OCI-LY3 (cell line): ENCODE measurements at regions not wholly inside any gene's neighbourhood (a gene's known extent, or its start where the extent isn't known, plus 50 kb on each side); places are given as distances from the start of the nearest gene placed in this dataset.
"Not testable (repeated sequence)": the region's sequence is repeated elsewhere in the genome, so short reads cannot be mapped to it uniquely, and the experiment has no call there.

Experiments used
- H2AFZ ChIP-seq: fragments of 200-600, 300-600 bp; shearing (Covaris generic); 2 replicates; pipeline ENCODE4 v1.6.0; 2014; ENCODE audit warnings: antibody characterized with exemption, low read depth, low read length
- H3K27ac ChIP-seq: fragments of 200-600, 300-600 bp; sonication (generic); 2 replicates; pipeline ENCODE4 v1.5.1; 2014; ENCODE audit warnings: mild to moderate bottlenecking, low read length, moderate library complexity, mixed read lengths
- H3K27me3 ChIP-seq: fragments of 200-600, 300-600 bp; sonication (generic); 2 replicates; pipeline ENCODE4 v1.6.1; 2014; ENCODE audit warnings: low read depth, low read length, mixed read lengths
- H3K36me3 ChIP-seq: fragments of 200-600, 300-600 bp; sonication (generic); replicated peaks from 2 replicates; pipeline ENCODE3; 2014; ENCODE audit warnings: low read depth, low read length, mixed read lengths
- H3K4me1 ChIP-seq: fragments of 300-600, 200-600 bp; sonication (generic); 2 replicates; pipeline ENCODE4 v1.6.1; 2014; ENCODE audit warnings: low read length, mixed read lengths
- H3K4me2 ChIP-seq: fragments of 200-600, 300-600 bp; sonication (generic); 2 replicates; pipeline ENCODE4 v1.6.1; 2014; ENCODE audit warnings: low read length, mixed read lengths
- H3K4me3 ChIP-seq: fragments of 300-600, 200-600 bp; sonication (generic); 2 replicates; pipeline ENCODE4 v1.5.1; 2014; ENCODE audit warnings: antibody characterized with exemption, mild to moderate bottlenecking, low read length, moderate library complexity
- H3K79me2 ChIP-seq: fragments of 300-600, 200-600 bp; shearing (Covaris generic); 2 replicates; pipeline ENCODE4 v1.6.1; 2014; ENCODE audit warnings: mild to moderate bottlenecking, low read length, mixed read lengths
- H3K9ac ChIP-seq: fragments of 300-600, 200-600 bp; shearing (Covaris generic); 2 replicates; pipeline ENCODE4 v1.6.0; 2014; ENCODE audit warnings: mild to moderate bottlenecking, low read length, moderate library complexity
- H3K9me3 ChIP-seq: fragments of 200-600, 300-600 bp; shearing (Covaris generic); 2 replicates; pipeline ENCODE4 v1.6.1; 2014; ENCODE audit warnings: low read length, mixed read lengths; ENCODE audit not compliant: insufficient read depth
- H4K20me1 ChIP-seq: fragments of 200-600, 300-600 bp; sonication (generic); 2 replicates; pipeline ENCODE4 v1.6.1; 2016; ENCODE audit warnings: low read length, mixed read lengths; ENCODE audit not compliant: insufficient read depth
- CTCF ChIP-seq: fragments of 200-600, 300-600 bp; sonication (generic); IDR thresholded peaks from 2 replicates; pipeline ENCODE4 v1.5.1; 2014; ENCODE audit warnings: antibody characterized with exemption, low read length, low read depth
- EZH2phosphoT487 ChIP-seq: fragments of 200-600 bp; shearing (Covaris generic); IDR thresholded peaks from 2 replicates; pipeline ENCODE4 v1.6.1; 2018; ENCODE audit warnings: antibody characterized with exemption, mixed run types, low read depth

- TF ChIP-seq CTCF = no peak
- TF ChIP-seq EZH2phosphoT487 = no peak
- no peaks in the 10 kb centered on the region for H3K4me1 ChIP-seq
- no peak overlapping the region for H2AFZ ChIP-seq
- no peaks in the 10 kb centered on the region for H4K20me1 ChIP-seq
- no peak overlapping the region for H3K27ac ChIP-seq
- H3K27me3 ChIP-seq = no peaks in the 10 kb centered on the region
- no peaks in the 10 kb centered on the region for H3K9me3 ChIP-seq
- no peaks in the 10 kb centered on the region for H3K36me3 ChIP-seq
- H3K4me2 ChIP-seq = no peak overlapping the region
- H3K9ac ChIP-seq = no peak overlapping the region
- no peaks in the 10 kb centered on the region for H3K79me2 ChIP-seq
- H3K4me3 ChIP-seq = no peak overlapping the region
Observed at GRCh38 chr9:106779796-106780195, 83.2 kb upstream of the ZNF462 start.

- H3K79me2 ChIP-seq = no peaks in the 10 kb centered on the region
- no peaks in the 10 kb centered on the region for H3K27me3 ChIP-seq
- H2AFZ ChIP-seq = no peak overlapping the region
- no peaks in the 10 kb centered on the region for H3K36me3 ChIP-seq
- H3K9me3 ChIP-seq = no peaks in the 10 kb centered on the region
- no peak overlapping the region for H3K4me3 ChIP-seq
- no peak overlapping the region for H3K9ac ChIP-seq
- no peak overlapping the region for H3K27ac ChIP-seq
- no peak overlapping the region for H3K4me2 ChIP-seq
- H4K20me1 ChIP-seq = no peaks in the 10 kb centered on the region
- no peak for TF ChIP-seq CTCF
- TF ChIP-seq EZH2phosphoT487 = no peak
- no peaks in the 10 kb centered on the region for H3K4me1 ChIP-seq
Observed at GRCh38 chr9:106783121-106783520, 79.8 kb upstream of the ZNF462 start.

- H4K20me1 ChIP-seq = no peaks in the 10 kb centered on the region
- no peak for TF ChIP-seq EZH2phosphoT487
- no peak for TF ChIP-seq CTCF
- no peaks in the 10 kb centered on the region for H3K36me3 ChIP-seq
- H3K79me2 ChIP-seq = no peaks in the 10 kb centered on the region
- H3K9ac ChIP-seq = no peak overlapping the region
- no peaks in the 10 kb centered on the region for H3K9me3 ChIP-seq
- H3K4me2 ChIP-seq = no peak overlapping the region
- H2AFZ ChIP-seq = no peak overlapping the region
- no peaks in the 10 kb centered on the region for H3K27me3 ChIP-seq
- no peaks in the 10 kb centered on the region for H3K4me1 ChIP-seq
- no peak overlapping the region for H3K4me3 ChIP-seq
- H3K27ac ChIP-seq = no peak overlapping the region
Observed at GRCh38 chr9:106784076-106784475, 78.9 kb upstream of the ZNF462 start.

- Histone ChIP-seq H3K4me2 (no peak overlapping the region), H3K9ac (no peak overlapping the region), H3K36me3 (no peaks in the 10 kb centered on the region), H3K9me3 (no peaks in the 10 kb centered on the region), H4K20me1 (no peaks in the 10 kb centered on the region), H3K27ac (no peak overlapping the region), H3K4me1 (no peaks in the 10 kb centered on the region), H3K4me3 (no peak overlapping the region), H2AFZ (no peak overlapping the region), H3K79me2 (no peaks in the 10 kb centered on the region), H3K27me3 (no peaks in the 10 kb centered on the region)
- TF ChIP-seq EZH2phosphoT487 (no peak), CTCF (no peak)
Observed at GRCh38 chr9:106785200-106785599, 77.8 kb upstream of the ZNF462 start.

- not testable (repeated sequence) for H3K27me3 ChIP-seq, H3K36me3 ChIP-seq, H3K9me3 ChIP-seq, H3K79me2 ChIP-seq, H3K4me3 ChIP-seq, H3K9ac ChIP-seq, H2AFZ ChIP-seq, H3K4me1 ChIP-seq, H3K4me2 ChIP-seq, H4K20me1 ChIP-seq, H3K27ac ChIP-seq
Observed at GRCh38 chr9:106788021-106788420, 74.9 kb upstream of the ZNF462 start.
